GM23248 (cell line): ENCODE measurements at regions not wholly inside any gene's neighbourhood (a gene's known extent, or its start where the extent isn't known, plus 50 kb on each side); places are given as distances from the start of the nearest gene placed in this dataset.

ENCODE experiments used
- DNase-seq: peaks from one replicate; pipeline ENCODE4 v3.0.0-alpha.2; 2015
- H2AFZ ChIP-seq: fragments of 200-600 bp; sonication (generic); 2 replicates; pipeline ENCODE4 v1.6.1; 2016; ENCODE audit warnings: antibody characterized with exemption
- H3F3A ChIP-seq: fragments of 200-600 bp; sonication (generic); 2 replicates; pipeline ENCODE4 v1.6.1; 2016; ENCODE audit warnings: mild to moderate bottlenecking, antibody characterized with exemption, mixed run types; ENCODE audit not compliant: insufficient read depth
- H3K27ac ChIP-seq: fragments of 200-600 bp; sonication (generic); 2 replicates; pipeline ENCODE4 v1.5.1; 2016; ENCODE audit warnings: mild to moderate bottlenecking
- H3K27me3 ChIP-seq: fragments of 200-600 bp; sonication (generic); replicated peaks from 2 replicates; pipeline ENCODE4 v1.6.1; 2016; ENCODE audit warnings: mild to moderate bottlenecking; ENCODE audit not compliant: insufficient read depth
- H3K36me3 ChIP-seq: fragments of 200-600 bp; sonication (generic); 2 replicates; pipeline ENCODE4 v1.6.1; 2016; ENCODE audit warnings: low read depth, mild to moderate bottlenecking
- H3K4me1 ChIP-seq: fragments of 200-600 bp; sonication (generic); 2 replicates; pipeline ENCODE4 v1.6.1; 2016; ENCODE audit warnings: mild to moderate bottlenecking; ENCODE audit not compliant: insufficient read depth
- H3K4me2 ChIP-seq: fragments of 200-600 bp; sonication (generic); one replicate; pipeline ENCODE4 v1.6.1; 2016; ENCODE audit warnings: mild to moderate bottlenecking; ENCODE audit not compliant: unreplicated experiment
- H3K4me3 ChIP-seq: fragments of 200-600 bp; sonication (generic); 2 replicates; pipeline ENCODE4 v1.5.1; 2016; ENCODE audit warnings: mild to moderate bottlenecking
- H3K79me2 ChIP-seq: fragments of 200-600 bp; sonication (generic); 2 replicates; pipeline ENCODE4 v1.6.1; 2016; ENCODE audit warnings: mild to moderate bottlenecking; ENCODE audit not compliant: insufficient read depth
- H3K9ac ChIP-seq: fragments of 200-600 bp; sonication (generic); 2 replicates; pipeline ENCODE4 v1.6.1; 2016; ENCODE audit warnings: mild to moderate bottlenecking
- H3K9me2 ChIP-seq: fragments of 200-600 bp; sonication (generic); 2 replicates; pipeline ENCODE4 v1.6.1; 2016; ENCODE audit warnings: mixed run types, mild to moderate bottlenecking, moderate library complexity; ENCODE audit not compliant: insufficient read depth
- H3K9me3 ChIP-seq: fragments of 200-600 bp; sonication (generic); one replicate; pipeline ENCODE4 v1.6.1; 2017; ENCODE audit warnings: low read depth
- H4K20me1 ChIP-seq: fragments of 200-600 bp; sonication (generic); 2 replicates; pipeline ENCODE4 v1.6.0; 2016; ENCODE audit not compliant: insufficient read depth
- EZH2 ChIP-seq: fragments of 200-600 bp; sonication (generic); IDR thresholded peaks from 2 replicates; pipeline ENCODE4 v1.6.1; 2018; ENCODE audit warnings: antibody characterized with exemption, mild to moderate bottlenecking; ENCODE audit not compliant: insufficient read depth, poor library complexity, severe bottlenecking
- EZH2phosphoT487 ChIP-seq: fragments of 200-600 bp; sonication (generic); IDR thresholded peaks from 2 replicates; pipeline ENCODE4 v1.6.1; 2018; ENCODE audit warnings: antibody characterized with exemption, moderate library complexity, mild to moderate bottlenecking, low read depth; ENCODE audit not compliant: insufficient read depth
- WGBS, 2 experiments: methylation state at CpG; one replicate each; pipeline ENCODE4 v1.1.6; 2015 to 2017; ENCODE audit warnings: low lambda C conversion rate in 2 of 2, low coverage in 1 of 2; ENCODE audit errors: missing lambda C conversion rate in 2 of 2; 5-methylcytosine and 5-hydroxymethylcytosine counted together
- in situ Hi-C: fragments of 300-500 bp; cut with MboI; formaldehyde crosslinking; loops from 2 replicates; pipeline ENCODE4 v1.15.0; 2020

GRCh38 chr2:128693743-128694029 is 375.0 kb upstream of the HS6ST1 start:
- Histone ChIP-seq H3K9ac (no peak overlapping the region), H3F3A (no peaks in the 10 kb centered on the region), H3K4me2 (no peak overlapping the region), H3K36me3 (no peaks in the 10 kb centered on the region), H3K9me2 (no peaks in the 10 kb centered on the region), H3K4me3 (no peak overlapping the region), H3K27me3 (peaks cover 30% of the 10 kb centered on the region), H4K20me1 (no peaks in the 10 kb centered on the region), H2AFZ (no peak overlapping the region), H3K27ac (no peak overlapping the region), H3K79me2 (no peaks in the 10 kb centered on the region), H3K9me3 (no peaks in the 10 kb centered on the region), H3K4me1 (no peaks in the 10 kb centered on the region)
- in situ Hi-C loops = no loop called here
- WGBS, 2 experiments = 51% methylated on average over 7 of the region's 7 CpGs
- DNase-seq = no peak
- no peak for TF ChIP-seq EZH2phosphoT487
- TF ChIP-seq EZH2 = no peak

- H3K4me3 ChIP-seq = no peak overlapping the region
- no peaks in the 10 kb centered on the region for H3K79me2 ChIP-seq
- DNase-seq = no peak
- H3K27me3 ChIP-seq = peaks cover 41% of the 10 kb centered on the region
- 35 to 38% methylated on average over 8 of the region's 8 CpGs for WGBS, 2 experiments
- TF ChIP-seq EZH2phosphoT487 = no peak
- TF ChIP-seq EZH2 = no peak
- no peaks in the 10 kb centered on the region for H3F3A ChIP-seq
- no peak overlapping the region for H3K9ac ChIP-seq
- no peaks in the 10 kb centered on the region for H3K4me1 ChIP-seq
- H3K27ac ChIP-seq = no peak overlapping the region
- H3K36me3 ChIP-seq = no peaks in the 10 kb centered on the region
- H3K9me2 ChIP-seq = no peaks in the 10 kb centered on the region
- H3K9me3 ChIP-seq = no peaks in the 10 kb centered on the region
- no peak overlapping the region for H3K4me2 ChIP-seq
- no peak overlapping the region for H2AFZ ChIP-seq
- no peaks in the 10 kb centered on the region for H4K20me1 ChIP-seq
- in situ Hi-C loops = no loop called here
Measured at GRCh38 chr2:128695646-128696220, 377.1 kb upstream of the HS6ST1 start.

- Histone ChIP-seq H4K20me1 (no peaks in the 10 kb centered on the region), H3F3A (no peaks in the 10 kb centered on the region), H3K4me3 (no peak overlapping the region), H3K79me2 (no peaks in the 10 kb centered on the region), H3K36me3 (no peaks in the 10 kb centered on the region), H3K27me3 (peaks cover 41% of the 10 kb centered on the region), H3K9me2 (no peaks in the 10 kb centered on the region), H3K4me1 (no peaks in the 10 kb centered on the region), H3K27ac (no peak overlapping the region), H3K4me2 (no peak overlapping the region), H3K9me3 (no peaks in the 10 kb centered on the region), H3K9ac (no peak overlapping the region), H2AFZ (no peak overlapping the region)
- 56 to 63% methylated on average over 6 of the region's 6 CpGs for whole genome bisulfite sequencing, 2 experiments
- TF ChIP-seq EZH2 = no peak
- in situ Hi-C loops = no loop called here
- no peak for DNase-seq
Measured at GRCh38 chr2:128696421-128696820, 377.8 kb upstream of the HS6ST1 start.

- 64 to 65% methylated on average over 2 of the region's 2 CpGs for WGBS, 2 experiments
- no peak for TF ChIP-seq EZH2phosphoT487
- TF ChIP-seq EZH2 = no peak
- Histone ChIP-seq H2AFZ (no peak overlapping the region), H3K9ac (no peak overlapping the region), H3K27me3 (peaks cover 34% of the 10 kb centered on the region), H3K4me2 (no peak overlapping the region), H3K9me2 (no peaks in the 10 kb centered on the region), H3K4me1 (no peaks in the 10 kb centered on the region), H3K4me3 (no peak overlapping the region), H3K9me3 (no peaks in the 10 kb centered on the region), H3F3A (no peaks in the 10 kb centered on the region), H3K27ac (no peak overlapping the region), H3K36me3 (no peaks in the 10 kb centered on the region), H3K79me2 (no peaks in the 10 kb centered on the region), H4K20me1 (no peaks in the 10 kb centered on the region)
- in situ Hi-C loops = no loop called here
- DNase-seq = no peak
Measured at GRCh38 chr2:128701418-128701817, 382.8 kb upstream of the HS6ST1 start.

- 75 to 88% methylated on average over 1 of the region's 1 CpG for WGBS, 2 experiments
Measured at GRCh38 chr2:128702616-128703015, 383.9 kb upstream of the HS6ST1 start.

More at GRCh38 chr2:128702616-128703015, 383.9 kb upstream of the HS6ST1 start:
- Histone ChIP-seq H2AFZ (no peak overlapping the region), H3K9me3 (no peaks in the 10 kb centered on the region), H3K9me2 (no peaks in the 10 kb centered on the region), H3K9ac (no peak overlapping the region), H3K4me1 (no peaks in the 10 kb centered on the region), H3K4me2 (no peak overlapping the region), H3F3A (no peaks in the 10 kb centered on the region), H3K4me3 (no peak overlapping the region), H3K27ac (no peak overlapping the region), H3K27me3 (peaks cover 27% of the 10 kb centered on the region), H3K36me3 (no peaks in the 10 kb centered on the region), H4K20me1 (no peaks in the 10 kb centered on the region), H3K79me2 (no peaks in the 10 kb centered on the region)
- in situ Hi-C loops = no loop called here
- no peak for TF ChIP-seq EZH2phosphoT487
- TF ChIP-seq EZH2 = no peak
- DNase-seq = no peak
